Right kidney (tissue), 1 donor: ENCODE measurements at regions not wholly inside any gene's neighbourhood (a gene's known extent, or its start where the extent isn't known, plus 50 kb on each side); places are given as distances from the start of the nearest gene placed in this dataset.

Experiments
- DNase-seq: peaks from one replicate; pipeline ENCODE4 v3.0.0-alpha.2; 2016

- DNase-seq: no peak
These were observed 163.1 kb upstream of the PMEPA1 start for GRCh38 chr20:57872816-57873409.

- no peak for DNase-seq
These were observed 161.4 kb upstream of the PMEPA1 start for GRCh38 chr20:57871237-57871632.

GRCh38 chr20:57870597-57871236, 160.9 kb upstream of the PMEPA1 start:
- no peak for DNase-seq

GRCh38 chr20:57869951-57870315, 160.1 kb upstream of the PMEPA1 start:
- no peak for DNase-seq

- no peak for DNase-seq
These were observed 159.6 kb upstream of the PMEPA1 start for GRCh38 chr20:57869291-57869950.

- no peak for DNase-seq
These were observed 158.5 kb upstream of the PMEPA1 start for GRCh38 chr20:57868310-57868709.

GRCh38 chr20:57867807-57868206, 158.0 kb upstream of the PMEPA1 start:
- DNase-seq: no peak

- no peak for DNase-seq
These were observed 157.5 kb upstream of the PMEPA1 start for GRCh38 chr20:57867181-57867803.

- DNase-seq: no peak
These were observed 156.7 kb upstream of the PMEPA1 start for GRCh38 chr20:57866250-57867106.

- DNase-seq: no peak
These were observed 155.5 kb upstream of the PMEPA1 start for GRCh38 chr20:57865266-57865665.

GRCh38 chr20:57860576-57860975, 150.8 kb upstream of the PMEPA1 start:
- no peak for DNase-seq

- DNase-seq: no peak
These were observed 148.2 kb upstream of the PMEPA1 start for GRCh38 chr20:57857969-57858368.

GRCh38 chr20:57857118-57857517, 147.3 kb upstream of the PMEPA1 start:
- no peak for DNase-seq

- DNase-seq: no peak
These were observed 146.8 kb upstream of the PMEPA1 start for GRCh38 chr20:57856658-57857057.

GRCh38 chr20:57851796-57852195, 142.0 kb upstream of the PMEPA1 start:
- no peak for DNase-seq

- no peak for DNase-seq
These were observed 141.3 kb upstream of the PMEPA1 start for GRCh38 chr20:57851025-57851682.

- DNase-seq: no peak
These were observed 139.9 kb upstream of the PMEPA1 start for GRCh38 chr20:57849521-57850215.

- no peak for DNase-seq
These were observed 139.3 kb upstream of the PMEPA1 start for GRCh38 chr20:57849121-57849520.

GRCh38 chr20:57848282-57848681, 138.5 kb upstream of the PMEPA1 start:
- DNase-seq: no peak

GRCh38 chr20:57847104-57847503, 137.3 kb upstream of the PMEPA1 start:
- no peak for DNase-seq
